HepG2 (cell line): ENCODE measurements at regions not wholly inside any gene's neighbourhood (a gene's known extent, or its start where the extent isn't known, plus 50 kb on each side); places are given as distances from the start of the nearest gene placed in this dataset.

ENCODE experiments used
- ATAC-seq: fragments of 200-7000 bp; cut with Tn5 transposase; 3 replicates; pipeline ENCODE4 v1.9.1; 2020; ENCODE audit warnings: mild to moderate bottlenecking, moderate library complexity
- BruUV-seq: library from RNA; stranded (reverse); fragments of 400-500 nt; replicated peaks from 2 replicates; lab custom pipeline; 2021; lab: Mats Ljungman, UMichigan
- CTCF ChIA-PET: fragments of 300-600 bp; formaldehyde crosslinking; extraction: SDS; loops from one replicate; lab custom pipeline; 2021; ENCODE audit warnings: low total read pairs, inconsistent platforms, low intra/inter-chr PET ratio; lab: Yijun Ruan, JAX
- POLR2A ChIA-PET: fragments of 350-600 bp; sonication (Branson Sonifier 250); formaldehyde crosslinking; loops from one replicate; lab custom pipeline; 2020; ENCODE audit warnings: antibody characterized with exemption, inconsistent platforms; lab: Yijun Ruan, JAX
- DNase-seq: peaks from one replicate; pipeline ENCODE4 v3.0.0-alpha.2; 2015; ENCODE audit warnings: low spot score
- FAIRE-seq: peaks from 3 replicates; lab custom pipeline; 2011; peaks lifted over from hg19 to GRCh38; lab: Jason Lieb, UNC
- H2AFZ ChIP-seq: one replicate; pipeline ENCODE4 v1.6.1; 2011; ENCODE audit warnings: low read length, inconsistent platforms
- H3K27ac ChIP-seq: fragments of 300-600 bp; 3 replicates; pipeline ENCODE4 v1.8.0; 2011; ENCODE audit warnings: mixed run types, mild to moderate bottlenecking, mixed read lengths, low read length, inconsistent platforms; ENCODE audit not compliant: insufficient read depth; ENCODE audit errors: extremely low read length
- H3K27me3 ChIP-seq, 2 experiments: fragments of 200-600 bp in 1 of 2; 2 replicates in 1 of 2; 3 replicates in 1 of 2; pipeline versions ENCODE4 v1.6.0 to v1.8.0; 2011; ENCODE audit warnings: low read length in 2 of 2, mild to moderate bottlenecking in 2 of 2, moderate library complexity in 2 of 2, inconsistent platforms in 1 of 2; ENCODE audit not compliant: insufficient read depth in 2 of 2, control insufficient read depth in 1 of 2
- H3K36me3 ChIP-seq, 2 experiments: fragments of 200-600 bp in 1 of 2; replicated peaks in 1 of 2; 2 replicates in 1 of 2; 3 replicates in 1 of 2; pipeline versions ENCODE4 v1.5.1 to v1.8.0; 2011; ENCODE audit warnings: low read length in 2 of 2, inconsistent platforms in 1 of 2; ENCODE audit not compliant: insufficient read depth in 2 of 2, control insufficient read depth in 1 of 2
- H3K4me1 ChIP-seq: 2 replicates; pipeline ENCODE4 v1.5.1; 2012; ENCODE audit warnings: low read length, inconsistent platforms; ENCODE audit not compliant: insufficient read depth
- H3K4me2 ChIP-seq: 2 replicates; pipeline ENCODE4 v1.6.0; 2011; ENCODE audit warnings: low read depth, low read length, inconsistent platforms
- H3K4me3 ChIP-seq, 3 experiments: fragments of 200-600 bp in 1 of 3; sonication (generic), shearing (Covaris generic) in 1 of 3; replicated peaks in 1 of 3; 2 replicates each; pipeline ENCODE4 v1.5.1; 2011 to 2016; ENCODE audit warnings: low read length in 3 of 3, inconsistent platforms in 2 of 3, low read depth in 2 of 3, mild to moderate bottlenecking in 2 of 3, control low read depth in 1 of 3, mixed read lengths in 1 of 3; ENCODE audit not compliant: insufficient read depth in 1 of 3
- H3K79me2 ChIP-seq: one replicate; pipeline ENCODE4 v1.6.1; 2011; ENCODE audit warnings: low read length, inconsistent platforms; ENCODE audit not compliant: insufficient read depth
- H3K9ac ChIP-seq: 2 replicates; pipeline ENCODE4 v1.6.0; 2011; ENCODE audit warnings: mild to moderate bottlenecking, low read depth, low read length, inconsistent platforms; ENCODE audit not compliant: insufficient read depth
- H3K9me3 ChIP-seq: 2 replicates; pipeline ENCODE4 v1.5.1; 2012; ENCODE audit warnings: mild to moderate bottlenecking, low read length
- H4K20me1 ChIP-seq: 2 replicates; pipeline ENCODE4 v1.6.0; 2011; ENCODE audit warnings: inconsistent platforms, mild to moderate bottlenecking, low read length, moderate library complexity; ENCODE audit not compliant: insufficient read depth
- AHR ChIP-seq: IDR thresholded peaks from 2 replicates; pipeline ENCODE4 v1.6.1; 2018; ENCODE audit warnings: missing genetic modification reagents, missing compliant biosample characterization
- BRCA1 ChIP-seq: sonication (generic); formaldehyde crosslinking; IDR thresholded peaks from 2 replicates; pipeline ENCODE4 v1.4.0; 2020; ENCODE audit warnings: missing genetic modification reagents
- CBFB ChIP-seq: sonication (generic); formaldehyde crosslinking; IDR thresholded peaks from 2 replicates; pipeline ENCODE4 v1.4.0; 2020; ENCODE audit warnings: missing genetic modification reagents
- HNRNPK ChIP-seq: fragments of 200-400 bp; formaldehyde crosslinking; IDR thresholded peaks from 2 replicates; pipeline ENCODE4 v1.6.1; 2018; ENCODE audit warnings: low read length, low read depth, moderate library complexity, mild to moderate bottlenecking; ENCODE audit not compliant: poor library complexity, severe bottlenecking
- KLF9 ChIP-seq: IDR thresholded peaks from 2 replicates; pipeline ENCODE4 v1.6.1; 2016; ENCODE audit warnings: low read depth
- NCOA2 ChIP-seq: sonication (generic); formaldehyde crosslinking; IDR thresholded peaks from 2 replicates; pipeline ENCODE4 v1.8.0; 2022; ENCODE audit warnings: inconsistent platforms
- PITX1 ChIP-seq: sonication (generic); formaldehyde crosslinking; IDR thresholded peaks from 2 replicates; pipeline ENCODE4 v1.5.1; 2020; ENCODE audit warnings: mild to moderate bottlenecking, missing genetic modification reagents
- RBAK ChIP-seq: sonication (generic); formaldehyde crosslinking; IDR thresholded peaks from 2 replicates; pipeline ENCODE4 v1.5.1; 2020; ENCODE audit warnings: mild to moderate bottlenecking, missing genetic modification reagents
- SYNCRIP ChIP-seq: fragments of 200-400 bp; formaldehyde crosslinking; IDR thresholded peaks from 2 replicates; pipeline ENCODE4 v1.6.1; 2018; ENCODE audit warnings: mild to moderate bottlenecking, low read depth, low read length; ENCODE audit not compliant: insufficient read depth
- ZBTB39 ChIP-seq: sonication (generic); formaldehyde crosslinking; IDR thresholded peaks from 2 replicates; pipeline ENCODE4 v1.5.0; 2020; ENCODE audit warnings: missing genetic modification reagents
- ZNF33A ChIP-seq: sonication (generic); formaldehyde crosslinking; IDR thresholded peaks from 2 replicates; pipeline ENCODE4 v1.5.1; 2020; ENCODE audit warnings: missing genetic modification reagents, mild to moderate bottlenecking, moderate library complexity, borderline replicate concordance
- WGBS: methylation state at CpG from one replicate; pipeline ENCODE4 v1.1.6; 2017; ENCODE audit warnings: low lambda C conversion rate; 5-methylcytosine and 5-hydroxymethylcytosine counted together
- in situ Hi-C: cut with HindIII; loops from 2 replicates; pipeline ENCODE4 v1.10.0; 2017; ENCODE audit warnings: low pct_unique_long_range_greater_than_20kb; ENCODE audit not compliant: extremely low pct_ligation_motif_present
- intact Hi-C: fragments of 100-400 bp; cut with micrococcal nuclease; formaldehyde crosslinking; loops from one replicate; pipeline ENCODE4 v1.10.0; 2022; ENCODE audit not compliant: unreplicated experiment

- DNase-seq (no peak), ATAC-seq (no peak)
- Histone ChIP-seq H3K36me3 (no peaks in the 10 kb centered on the region), H3K9me3 (peaks cover 73% of the 10 kb centered on the region), H4K20me1 (no peaks in the 10 kb centered on the region), H3K79me2 (no peaks in the 10 kb centered on the region)
- POLR2A ChIA-PET: no interaction called here
- peak; percentile 72 for TF ChIP-seq HNRNPK
- no peak for TF ChIP-seq CBFB
- TF ChIP-seq, all 625 proteins: peak for 1
- Histone ChIP-seq H3K27ac (no peak overlapping the region), H2AFZ (no peak overlapping the region), H3K4me2 (no peak overlapping the region), H3K27me3 (no peaks in the 10 kb centered on the region), H3K9ac (no peak overlapping the region), H3K4me3 (no peak overlapping the region), H3K4me1 (no peaks in the 10 kb centered on the region)
- 43% methylated on average over 2 of the region's 2 CpGs for WGBS
- BruUV-seq: no TSS peak
- CTCF ChIA-PET: no interaction called here
- no peak for FAIRE-seq
- in situ Hi-C loops: no loop called here
- intact Hi-C loops: no loop called here
Measured at GRCh38 chr21:28174006-28174405, 818.7 kb downstream of the LTN1 start.

- 39% methylated on average over 2 of the region's 2 CpGs for WGBS
- TF ChIP-seq NCOA2 (CRISPR knock-in tag): no peak
- no peak for TF ChIP-seq PITX1 (CRISPR knock-in tag)
- TF ChIP-seq KLF9 (CRISPR knock-in tag): no peak
- TF ChIP-seq SYNCRIP: no peak
- no peak for TF ChIP-seq ZBTB39
- TF ChIP-seq AHR: no peak
- no peak for TF ChIP-seq ZNF33A
- TF ChIP-seq BRCA1: no peak
- TF ChIP-seq RBAK (CRISPR knock-in tag): no peak
- Histone ChIP-seq H3K4me1 (no peaks in the 10 kb centered on the region), H3K9me3 (peaks cover 73% of the 10 kb centered on the region), H4K20me1 (no peaks in the 10 kb centered on the region), H3K4me2 (no peak overlapping the region), H2AFZ (no peak overlapping the region), H3K9ac (no peak overlapping the region), H3K79me2 (no peaks in the 10 kb centered on the region), H3K36me3 (no peaks in the 10 kb centered on the region), H3K4me3 (no peak overlapping the region), H3K27ac (no peak overlapping the region), H3K27me3 (no peaks in the 10 kb centered on the region)
- BruUV-seq: no TSS peak
- ATAC-seq (no peak), DNase-seq (no peak), FAIRE-seq (no peak)
- ChIA-PET CTCF (no interaction called here), POLR2A (no interaction called here)
- in situ Hi-C loops: no loop called here
- intact Hi-C loops: no loop called here
Measured at GRCh38 chr21:28172376-28172775, 820.3 kb downstream of the LTN1 start.
